ENCODE measurements at regions not wholly inside any gene's neighbourhood (a gene's known extent, or its start where the extent isn't known, plus 50 kb on each side); places are given as distances from the start of the nearest gene placed in this dataset.
"Not testable (repeated sequence)": the region's sequence is repeated elsewhere in the genome, so short reads cannot be mapped to it uniquely, and the experiment has no call there.

- no peak for DNase-seq (ENCODE audit: low read depth in 2 of 2)
These were observed 150.0 kb upstream of the SYT10 start for GRCh38 chr12:33589576-33590114.

- no peak for DNase-seq (ENCODE audit: low read depth in 2 of 2)
These were observed 154.1 kb upstream of the SYT10 start for GRCh38 chr12:33593753-33594152.

- no peak for DNase-seq (ENCODE audit: low read depth in 2 of 2)
These were observed 156.4 kb upstream of the SYT10 start for GRCh38 chr12:33596061-33596460.

- no peak for DNase-seq (ENCODE audit: low read depth in 2 of 2)
These were observed 157.2 kb upstream of the SYT10 start for GRCh38 chr12:33596814-33597213.

GRCh38 chr12:33602515-33602914 lies 162.9 kb upstream of the SYT10 start:
- no peak for DNase-seq (ENCODE audit: low read depth in 2 of 2)

- DNase-seq (ENCODE audit: low read depth in 2 of 2), result no peak
These were observed 166.1 kb upstream of the SYT10 start for GRCh38 chr12:33605757-33606156.

GRCh38 chr12:33609910-33610309 lies 170.3 kb upstream of the SYT10 start:
- DNase-seq (ENCODE audit: low read depth in 2 of 2), result no peak

GRCh38 chr12:33614630-33615029 lies 175.0 kb upstream of the SYT10 start:
- DNase-seq (ENCODE audit: low read depth in 2 of 2), result no peak

GRCh38 chr12:33617218-33617617 lies 177.6 kb upstream of the SYT10 start:
- no peak for DNase-seq (ENCODE audit: low read depth in 2 of 2)

- DNase-seq (ENCODE audit: low read depth in 2 of 2), result no peak
These were observed 188.5 kb upstream of the SYT10 start for GRCh38 chr12:33628087-33628486.

GRCh38 chr12:33634544-33634943 lies 194.9 kb upstream of the SYT10 start:
- DNase-seq (ENCODE audit: low read depth in 2 of 2), result no peak

- DNase-seq (ENCODE audit: low read depth in 2 of 2), result not testable (repeated sequence)
These were observed 197.3 kb upstream of the SYT10 start for GRCh38 chr12:33636930-33637329.

GRCh38 chr12:33639975-33640374 lies 200.4 kb upstream of the SYT10 start:
- no peak for DNase-seq (ENCODE audit: low read depth in 2 of 2)

- DNase-seq (ENCODE audit: low read depth in 2 of 2), result no peak
These were observed 210.4 kb upstream of the SYT10 start for GRCh38 chr12:33649992-33650391.

- DNase-seq (ENCODE audit: low read depth in 2 of 2), result no peak
These were observed 211.2 kb upstream of the SYT10 start for GRCh38 chr12:33650832-33651231.

GRCh38 chr12:33653362-33653761 lies 213.7 kb upstream of the SYT10 start:
- no peak for DNase-seq (ENCODE audit: low read depth in 2 of 2)

GRCh38 chr12:33654313-33654712 lies 214.7 kb upstream of the SYT10 start:
- DNase-seq (ENCODE audit: low read depth in 2 of 2), result no peak

- no peak for DNase-seq (ENCODE audit: low read depth in 2 of 2)
These were observed 223.5 kb upstream of the SYT10 start for GRCh38 chr12:33663000-33663654.

- DNase-seq (ENCODE audit: low read depth in 2 of 2), result no peak
These were observed 229.7 kb upstream of the SYT10 start for GRCh38 chr12:33669349-33669748.

GRCh38 chr12:33670284-33670683 lies 230.7 kb upstream of the SYT10 start:
- DNase-seq (ENCODE audit: low read depth in 2 of 2), result no peak

- no peak for DNase-seq (ENCODE audit: low read depth in 2 of 2)
These were observed 232.1 kb upstream of the SYT10 start for GRCh38 chr12:33671676-33672075.

- DNase-seq (ENCODE audit: low read depth in 2 of 2), result no peak
These were observed 233.4 kb upstream of the SYT10 start for GRCh38 chr12:33672836-33673577.

GRCh38 chr12:33676866-33677265 lies 237.2 kb upstream of the SYT10 start:
- no peak for DNase-seq (ENCODE audit: low read depth in 2 of 2)
